A673 (cell line): ENCODE measurements at regions not wholly inside any gene's neighbourhood (a gene's known extent, or its start where the extent isn't known, plus 50 kb on each side); places are given as distances from the start of the nearest gene placed in this dataset.

ENCODE experiments used
- BruUV-seq: library from RNA; stranded (reverse); fragments of 400-500 nt; replicated peaks from 2 replicates; lab custom pipeline; 2021; lab: Mats Ljungman, UMichigan
- CTCF ChIA-PET: fragments of 300-600 bp; sonication (Branson Sonifier 250); formaldehyde crosslinking; loops from one replicate; lab custom pipeline; 2022; ENCODE audit warnings: antibody characterized with exemption; lab: Charles Lee
- POLR2A ChIA-PET: fragments of 300-600 bp; sonication (Branson Sonifier 250); formaldehyde crosslinking; loops from one replicate; lab custom pipeline; 2022; ENCODE audit warnings: antibody characterized with exemption; ENCODE audit not compliant: low non-redundant PET; lab: Charles Lee
- DNase-seq: peaks from one replicate; pipeline ENCODE4 v3.0.0-alpha.2; 2015; ENCODE audit warnings: low spot score
- H3K27ac ChIP-seq: fragments of 200-600 bp; sonication (generic); 2 replicates; pipeline ENCODE4 v1.5.1; 2016; ENCODE audit warnings: mixed run types, low read depth, mild to moderate bottlenecking, mixed read lengths, antibody characterized with exemption, low read length; ENCODE audit not compliant: poor library complexity, severe bottlenecking
- H3K27me3 ChIP-seq: fragments of 200-600 bp; sonication (generic); replicated peaks from 2 replicates; pipeline ENCODE4 v1.6.1; 2017; ENCODE audit warnings: mixed run types, low read depth, mild to moderate bottlenecking, mixed read lengths, antibody characterized with exemption, low read length; ENCODE audit not compliant: insufficient read depth, poor library complexity
- H3K36me3 ChIP-seq: fragments of 200-600 bp; sonication (generic); 2 replicates; pipeline ENCODE4 v1.6.1; 2016; ENCODE audit warnings: mixed run types, mild to moderate bottlenecking, mixed read lengths, antibody characterized with exemption, low read length; ENCODE audit not compliant: insufficient read depth, poor library complexity, severe bottlenecking
- H3K4me1 ChIP-seq: fragments of 200-600 bp; sonication (generic); 2 replicates; pipeline ENCODE4 v1.6.1; 2017; ENCODE audit warnings: mixed run types, mild to moderate bottlenecking, mixed read lengths, antibody characterized with exemption, low read length; ENCODE audit not compliant: insufficient read depth, poor library complexity, severe bottlenecking
- H3K4me3 ChIP-seq: fragments of 200-600 bp; sonication (generic); 2 replicates; pipeline ENCODE4 v1.5.1; 2016; ENCODE audit warnings: low read depth, mixed run types, mild to moderate bottlenecking, mixed read lengths, low read length; ENCODE audit not compliant: poor library complexity, severe bottlenecking
- H3K9me3 ChIP-seq: fragments of 200-600 bp; sonication (generic); 2 replicates; pipeline ENCODE4 v1.6.1; 2016; ENCODE audit warnings: mixed run types, low read depth, mild to moderate bottlenecking, mixed read lengths, antibody characterized with exemption, low read length; ENCODE audit not compliant: poor library complexity, severe bottlenecking
- CTCF ChIP-seq: fragments of 300-800, 200-600 bp; sonication (generic); conservative IDR thresholded peaks from 2 replicates; pipeline ENCODE4 v1.5.1; 2017; ENCODE audit warnings: low read depth, mild to moderate bottlenecking, antibody characterized with exemption, low read length, moderate library complexity, mixed read lengths
- EZH2 ChIP-seq: fragments of 200-600 bp; sonication (generic); IDR thresholded peaks from 2 replicates; pipeline ENCODE4 v1.6.1; 2017; ENCODE audit warnings: borderline replicate concordance, low read depth, mild to moderate bottlenecking, mixed read lengths, antibody characterized with exemption, low read length; ENCODE audit not compliant: poor library complexity, severe bottlenecking
- intact Hi-C: fragments of 100-400 bp; cut with micrococcal nuclease; formaldehyde crosslinking; loops from one replicate; pipeline ENCODE4 v1.10.0; 2022; ENCODE audit not compliant: unreplicated experiment

DNA sequence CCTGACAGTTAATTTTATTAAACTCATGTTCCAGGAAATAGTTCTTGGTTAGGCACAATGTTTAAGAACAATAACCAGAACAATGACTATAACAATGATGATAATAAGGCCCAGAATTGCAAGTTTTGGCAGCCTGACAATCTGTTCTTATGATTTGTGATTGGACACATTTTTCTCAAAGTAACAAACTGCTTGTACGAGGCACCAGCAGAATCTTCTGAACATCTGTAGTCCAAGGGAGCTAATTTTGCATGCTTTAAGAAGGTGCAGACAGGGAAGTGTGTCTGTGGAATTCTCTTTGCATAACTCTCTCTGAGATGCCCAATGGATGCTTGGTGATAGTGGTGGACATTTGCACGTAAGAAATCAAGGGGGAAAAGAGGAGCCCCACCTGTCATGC is 709.3 kb downstream of the SLC4A3 start:
- Histone ChIP-seq H3K4me3 (no peak overlapping the region), H3K36me3 (peaks cover 6% of the 10 kb centered on the region), H3K27me3 (no peaks in the 10 kb centered on the region), H3K4me1 (peaks cover 56% of the 10 kb centered on the region), H3K9me3 (peaks cover 6% of the 10 kb centered on the region), H3K27ac (peak overlapping the region; percentile 96)
- BruUV-seq = no TSS peak
- TF ChIP-seq CTCF (no peak), EZH2 (no peak)
- ChIA-PET CTCF (interaction anchor here (0.7 to 1.7 kb wide), 5 partner anchors 47 to 600 kb away, joined by 3 to 12 read pairs (median 3); no protein-coding TSS in a partner anchor), POLR2A (no interaction called here)
- DNase-seq = peak; percentile 68
- intact Hi-C loops = loop anchor here (1.0 to 5.0 kb wide), 5 partner anchors 55 to 600 kb away; no protein-coding TSS in a partner anchor

- no TSS peak for BruUV-seq
Measured at GRCh38 chr2:220337611-220338440, 710.4 kb downstream of the SLC4A3 start.

GRCh38 chr2:220341014-220341413 is 713.6 kb downstream of the SLC4A3 start:
- Histone ChIP-seq H3K9me3 (no peaks in the 10 kb centered on the region), H3K27me3 (no peaks in the 10 kb centered on the region), H3K4me1 (peaks cover 55% of the 10 kb centered on the region), H3K36me3 (peaks cover 6% of the 10 kb centered on the region), H3K27ac (peak overlapping the region; percentile 7), H3K4me3 (no peak overlapping the region)
- no TSS peak for BruUV-seq
- POLR2A ChIA-PET = no interaction called here
- peak; percentile 44 for DNase-seq
- CTCF ChIA-PET = no interaction called here
- TF ChIP-seq EZH2 = no peak
- TF ChIP-seq CTCF = no peak
- intact Hi-C loops = no loop called here

More at GRCh38 chr2:220337611-220338440, 710.4 kb downstream of the SLC4A3 start:
- H3K27ac ChIP-seq = peak overlapping the region; percentile 96
- peaks cover 56% of the 10 kb centered on the region for H3K4me1 ChIP-seq
- CTCF ChIA-PET = interaction anchor here (0.7 to 1.7 kb wide), 8 partner anchors 19 to 1235 kb away, joined by 3 to 12 read pairs (median 4); no protein-coding TSS in a partner anchor
- peak; percentile 95 for DNase-seq
- no peaks in the 10 kb centered on the region for H3K27me3 ChIP-seq
- H3K36me3 ChIP-seq = peaks cover 6% of the 10 kb centered on the region
- POLR2A ChIA-PET = interaction anchor here (0.7 to 0.9 kb wide), 4 partner anchors 16 to 232 kb away, joined by 3 to 8 read pairs (median 5); no protein-coding TSS in a partner anchor
- no peak overlapping the region for H3K4me3 ChIP-seq
- intact Hi-C loops = loop anchor here (1.0 to 5.0 kb wide), 7 partner anchors 69 to 1235 kb away; partner anchors contain the start of gene EPHA4
- no peaks in the 10 kb centered on the region for H3K9me3 ChIP-seq
- TF ChIP-seq CTCF = no peak
- TF ChIP-seq EZH2 = no peak
